Limb (tissue), 2 donors: ENCODE measurements at regions not wholly inside any gene's neighbourhood (a gene's known extent, or its start where the extent isn't known, plus 50 kb on each side); places are given as distances from the start of the nearest gene placed in this dataset.
A peak's percentile ranks its signal among the peaks of the same experiment; 100 is the strongest.
"Not testable (repeated sequence)": the region's sequence is repeated elsewhere in the genome, so short reads cannot be mapped to it uniquely, and the experiment has no call there.

Source experiments
- DNase-seq, 2 donors: peaks; one replicate each; pipeline ENCODE4 v3.0.0-alpha.2; 2016; ENCODE audit errors: extremely low spot score in 2 of 2

DNA sequence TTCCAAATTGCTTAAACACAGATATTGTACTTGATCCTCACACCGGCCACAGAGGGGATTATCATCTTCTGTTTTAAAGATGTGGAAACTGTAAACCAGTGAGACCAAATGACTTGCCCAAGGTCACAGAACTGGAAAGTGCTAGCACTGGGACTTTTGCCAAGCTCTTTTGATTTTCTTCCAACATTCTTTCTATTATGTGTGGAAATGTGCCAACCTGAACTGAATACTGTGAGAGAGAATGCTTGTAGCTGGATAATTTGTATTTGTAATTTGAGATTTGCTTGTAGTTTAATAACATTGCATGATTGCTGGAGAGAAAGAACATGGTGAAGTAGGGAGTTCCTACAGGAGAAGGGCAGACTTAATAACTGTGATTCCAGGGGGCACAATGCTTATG lies 977.9 kb upstream of the NUDT12 start:
- peak in 1 of 2 donors; percentile 55 for DNase-seq

DNA sequence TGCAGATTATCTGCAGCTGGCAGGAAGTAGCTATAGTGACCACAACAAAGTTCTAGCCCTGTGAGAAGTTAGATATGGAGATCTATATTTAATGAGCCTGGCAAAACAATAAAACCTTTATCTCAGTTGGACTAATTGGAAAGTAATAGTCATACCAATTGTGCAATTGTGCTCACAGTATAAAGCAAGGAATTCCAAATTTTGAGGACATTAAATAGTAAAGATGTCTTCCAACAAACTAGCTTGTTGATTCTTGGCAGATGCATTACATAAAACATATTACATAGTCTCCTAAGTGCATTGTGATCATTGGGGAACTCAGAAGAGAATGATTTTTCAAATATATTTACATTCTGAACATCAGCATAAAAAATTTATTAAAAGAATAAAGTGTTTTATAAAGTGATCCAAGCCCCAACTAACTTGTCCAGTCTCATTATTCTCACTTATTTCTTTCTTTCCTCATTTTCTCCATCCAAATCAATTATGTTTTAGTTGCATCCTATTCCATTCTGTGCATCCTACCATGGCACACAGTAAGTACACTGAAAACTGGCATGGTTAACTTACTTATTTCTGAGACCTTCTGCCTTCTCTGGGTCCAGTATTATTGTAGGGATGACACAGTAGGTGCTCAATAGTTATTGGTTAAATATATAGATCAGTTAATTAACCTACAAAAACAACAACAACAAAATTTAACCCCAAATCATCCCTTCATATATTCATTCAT lies 977.2 kb upstream of the NUDT12 start:
- DNase-seq: peak in 1 of 2 donors; percentile 17

DNA sequence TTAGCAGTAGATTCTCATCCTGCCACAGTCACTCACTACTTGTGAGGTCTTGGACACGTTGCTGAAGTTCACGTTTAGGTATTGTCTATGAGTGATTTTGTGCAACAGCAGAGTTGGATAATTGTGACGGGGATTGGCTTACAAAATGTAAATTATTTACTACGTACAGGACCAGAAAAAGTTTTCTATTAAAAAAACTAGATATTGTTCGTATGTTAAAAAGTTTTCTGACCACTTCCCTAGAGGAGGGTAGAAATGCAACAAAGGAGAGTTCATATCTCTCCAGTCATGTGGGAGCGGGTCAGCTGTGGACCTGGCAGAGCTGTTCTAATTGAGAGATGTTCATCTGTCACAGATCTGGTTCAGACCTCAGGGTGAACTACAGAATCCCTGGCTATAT lies 976.1 kb upstream of the NUDT12 start:
- no peak for DNase-seq

DNA sequence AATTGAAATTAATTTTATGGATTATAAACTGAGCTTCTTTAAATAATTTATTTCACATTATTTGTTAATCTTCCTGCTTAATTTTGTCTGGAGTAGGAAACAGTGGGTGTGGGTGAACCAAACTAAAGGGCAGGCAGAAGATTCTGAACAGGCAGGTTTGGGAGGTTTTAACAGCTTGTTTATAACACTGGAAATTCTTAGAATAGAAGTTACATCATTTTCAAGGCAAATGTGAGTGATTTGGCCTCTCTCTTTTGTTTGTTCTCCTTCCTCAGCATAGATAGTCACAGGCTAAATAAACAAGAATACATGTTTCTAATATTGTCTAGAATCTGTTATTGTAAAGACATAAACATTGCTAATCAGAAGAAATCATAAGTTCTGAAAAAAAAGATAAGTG lies 970.9 kb upstream of the NUDT12 start:
- DNase-seq: no peak

DNA sequence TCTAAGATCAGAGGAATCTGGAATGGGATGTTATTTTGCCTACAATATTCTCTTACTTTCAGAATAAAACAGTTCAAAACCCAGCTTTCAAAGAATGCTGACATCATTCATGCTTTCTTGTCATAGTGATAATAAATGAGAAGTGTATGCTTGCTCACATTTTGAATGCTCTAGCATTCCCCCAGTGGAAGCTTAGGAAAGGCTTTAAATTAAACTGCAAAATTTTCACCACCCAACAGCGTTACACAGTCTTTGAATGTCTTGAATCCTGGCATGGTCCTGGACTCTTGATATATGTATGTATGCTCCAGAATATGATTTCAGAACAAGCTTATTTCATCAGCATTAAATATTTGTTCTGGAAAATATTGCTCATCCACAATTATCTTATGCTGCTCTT lies 964.3 kb upstream of the NUDT12 start:
- no peak for DNase-seq

GRCh38 chr5:104513640-104514072 lies 951.1 kb upstream of the NUDT12 start:
- no peak for DNase-seq

GRCh38 chr5:104513121-104513602 lies 950.6 kb upstream of the NUDT12 start:
- no peak for DNase-seq

DNA sequence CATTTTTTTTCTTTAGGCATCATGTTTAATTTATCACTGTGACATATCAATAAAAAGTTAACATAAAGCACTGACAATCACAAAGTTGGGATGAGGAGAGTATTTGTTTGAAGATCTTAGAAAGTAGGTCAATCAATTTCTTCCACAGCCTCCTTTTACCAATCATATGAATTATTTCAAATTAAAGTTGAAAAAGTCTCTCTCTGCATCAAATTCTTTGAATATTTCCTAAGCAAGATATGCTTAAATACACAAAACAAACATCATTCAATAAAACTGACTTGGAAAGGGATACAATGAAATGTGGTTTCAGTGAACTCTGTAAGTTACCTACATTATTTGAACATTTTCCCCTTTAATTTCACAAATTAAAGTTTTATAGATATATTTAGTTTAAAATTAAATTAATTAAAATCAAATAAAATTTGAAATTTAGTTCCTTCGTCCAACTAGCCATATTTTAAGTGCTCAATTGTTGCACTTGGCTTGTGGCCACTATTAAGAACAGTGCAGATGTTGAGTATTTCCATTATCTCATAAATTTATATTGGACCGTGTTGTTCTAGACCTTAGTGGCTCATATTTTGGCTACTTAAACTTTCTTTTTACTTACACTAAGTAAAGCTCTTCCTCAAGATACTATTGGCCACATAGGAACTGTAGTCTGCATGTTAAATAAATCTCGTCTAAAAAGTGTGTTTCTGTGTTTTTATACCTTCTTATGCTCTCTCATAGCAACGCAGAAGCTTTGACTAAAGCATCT lies 949.7 kb upstream of the NUDT12 start:
- DNase-seq: no peak

DNA sequence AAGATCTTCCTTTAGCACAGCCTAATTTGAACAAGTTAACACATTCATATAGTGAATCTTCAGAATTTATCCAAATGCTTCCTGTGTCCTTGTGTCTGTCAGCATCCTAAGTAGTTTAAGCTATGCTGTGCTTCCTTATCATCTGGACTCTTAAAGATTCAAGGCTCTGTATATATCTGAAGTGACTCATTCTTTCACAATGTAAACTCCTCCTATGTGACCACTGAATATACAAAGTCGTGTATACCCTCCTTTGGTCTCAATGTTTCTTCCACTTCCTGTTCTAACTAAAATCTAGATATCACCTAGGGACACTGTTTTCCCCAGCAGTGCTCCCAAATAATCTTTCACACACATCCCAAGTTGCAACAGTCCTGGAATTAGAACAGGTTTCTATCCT lies 935.7 kb upstream of the NUDT12 start:
- DNase-seq: no peak

GRCh38 chr5:104494083-104494482 lies 931.5 kb upstream of the NUDT12 start:
- DNase-seq: no peak

DNA sequence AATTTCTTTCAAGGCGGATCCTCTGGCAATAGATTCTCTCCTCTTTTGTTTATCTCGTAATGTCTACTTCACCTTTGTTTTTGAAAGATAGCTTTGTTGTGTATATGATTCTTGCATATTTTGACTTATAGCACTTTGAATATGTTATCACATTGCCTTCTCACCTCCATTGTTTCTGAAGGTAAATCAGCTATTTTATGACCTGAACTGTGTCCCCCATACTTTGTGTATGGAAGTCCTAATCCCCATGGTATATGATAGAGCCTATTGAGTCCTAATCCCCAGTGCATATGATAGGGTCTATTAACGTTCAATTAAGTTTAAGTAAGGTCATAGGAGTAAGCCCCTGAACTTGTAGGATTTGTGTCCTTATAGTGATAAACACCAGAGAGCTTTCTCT lies 910.2 kb upstream of the NUDT12 start:
- DNase-seq: no peak

DNA sequence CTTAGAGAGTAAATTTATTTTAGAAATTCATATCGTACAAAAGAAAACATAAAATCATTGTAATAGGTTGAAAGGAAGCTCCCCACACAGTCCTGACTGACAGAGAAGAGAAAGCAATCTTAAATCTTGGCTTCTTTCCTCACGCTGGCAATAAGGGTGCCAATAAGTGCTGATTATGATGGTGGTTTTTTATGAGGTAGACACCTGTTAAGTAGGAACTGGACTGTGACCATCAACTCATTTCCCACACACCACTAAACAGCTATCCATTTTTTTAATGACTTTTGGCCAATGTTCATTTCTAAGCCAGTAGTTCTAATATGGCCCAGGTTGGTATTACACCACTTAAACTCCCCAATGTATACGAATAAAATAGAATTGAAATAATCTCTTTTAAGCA lies 893.5 kb upstream of the NUDT12 start:
- no peak for DNase-seq

DNA sequence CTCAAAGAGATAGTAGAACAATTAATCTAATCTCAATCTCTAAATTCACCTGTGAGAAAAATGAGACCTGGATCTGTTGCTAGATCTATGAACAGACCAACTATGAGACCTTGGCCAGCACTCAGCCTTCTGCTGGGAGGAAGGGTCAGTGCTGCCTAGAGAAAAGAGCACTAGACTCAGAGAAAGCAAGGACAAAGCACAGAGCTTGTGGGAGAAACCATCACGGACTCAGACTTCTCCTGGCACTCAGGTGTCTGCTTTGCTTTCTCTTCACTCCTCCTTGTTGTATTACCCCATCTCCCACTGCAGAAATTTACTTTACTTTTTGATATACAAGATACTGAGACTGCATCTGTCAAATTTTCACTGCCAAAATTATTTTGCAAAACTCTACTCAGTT lies 890.0 kb upstream of the NUDT12 start:
- DNase-seq: no peak

GRCh38 chr5:104451911-104452310 lies 889.3 kb upstream of the NUDT12 start:
- DNase-seq: not testable (repeated sequence)

- DNase-seq: no peak
Observed at GRCh38 chr5:104444656-104445055, 882.1 kb upstream of the NUDT12 start.

DNA sequence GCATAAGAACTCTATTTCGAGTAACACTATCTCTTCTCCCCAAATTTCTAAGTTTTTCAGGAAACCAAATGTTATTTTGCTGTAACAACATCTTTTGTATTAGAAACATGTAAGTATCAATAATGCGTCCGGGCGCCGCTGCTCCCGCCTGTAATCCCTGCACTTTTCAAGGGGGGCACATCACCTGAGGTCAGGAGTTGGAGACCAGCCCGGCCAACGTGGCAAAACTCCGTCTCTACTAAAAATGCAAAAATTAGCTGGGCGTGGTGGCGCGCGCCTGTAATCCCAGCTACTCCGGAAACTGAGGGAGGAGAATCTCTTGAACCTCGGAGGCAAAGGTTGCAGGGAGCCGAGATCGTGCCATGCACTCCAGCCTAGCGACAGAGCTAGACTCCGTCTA lies 881.1 kb upstream of the NUDT12 start:
- no peak for DNase-seq

DNA sequence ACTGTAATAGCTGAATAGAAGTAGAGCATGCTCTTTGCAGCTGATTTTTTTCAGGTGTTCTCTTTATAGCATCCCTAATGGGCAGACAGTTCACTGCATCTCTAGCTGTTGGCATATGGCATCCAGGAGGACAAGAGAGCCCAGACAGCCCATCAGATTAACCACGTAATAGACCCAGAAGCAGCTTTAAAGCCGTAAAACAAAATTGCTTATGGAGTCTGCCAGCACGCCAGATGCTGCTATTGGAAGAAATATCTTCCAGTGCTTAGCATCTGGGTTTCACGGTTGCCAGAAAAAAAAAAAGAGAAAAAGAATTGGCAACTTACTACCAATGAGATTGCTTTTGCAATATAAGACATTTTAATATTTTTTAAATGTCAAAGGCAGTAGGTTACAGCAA lies 869.4 kb upstream of the NUDT12 start:
- DNase-seq: peak; percentile 42 to 48

GRCh38 chr5:104431002-104431620 lies 868.5 kb upstream of the NUDT12 start:
- DNase-seq: no peak

- DNase-seq: no peak
Observed at GRCh38 chr5:104429911-104430310, 867.3 kb upstream of the NUDT12 start.

GRCh38 chr5:104421431-104421830 lies 858.8 kb upstream of the NUDT12 start:
- no peak for DNase-seq

DNA sequence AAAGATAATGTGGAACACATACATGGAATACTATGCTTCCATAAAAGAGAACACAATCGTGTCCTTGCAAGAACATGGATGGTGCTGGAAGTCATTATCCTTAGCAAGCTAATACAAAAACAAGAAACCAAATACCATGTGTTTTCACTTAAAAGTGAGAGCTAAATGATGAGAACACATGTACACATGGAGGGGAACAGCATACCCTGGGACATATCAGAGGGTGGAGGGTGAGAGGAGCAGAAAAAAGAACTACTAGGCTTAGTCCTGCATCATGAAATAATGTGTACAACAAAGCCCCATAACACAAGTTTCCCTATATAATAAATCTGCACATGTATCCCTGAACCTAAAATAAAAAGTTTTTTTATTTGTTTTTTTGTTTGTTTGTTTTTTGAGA lies 855.5 kb upstream of the NUDT12 start:
- DNase-seq: no peak

GRCh38 chr5:104412649-104413240 lies 850.2 kb upstream of the NUDT12 start:
- DNase-seq: no peak
